Activated effector memory CD4-positive, alpha-beta T cell treated with Interleukin-2 at 50 U/mL for 16 hours (primary cell): ENCODE measurements at regions not wholly inside any gene's neighbourhood (a gene's known extent, or its start where the extent isn't known, plus 50 kb on each side); places are given as distances from the start of the nearest gene placed in this dataset.

Experiments used
- DNase-seq: peaks from one replicate; pipeline ENCODE4 v3.0.0-alpha.2; 2020

DNA sequence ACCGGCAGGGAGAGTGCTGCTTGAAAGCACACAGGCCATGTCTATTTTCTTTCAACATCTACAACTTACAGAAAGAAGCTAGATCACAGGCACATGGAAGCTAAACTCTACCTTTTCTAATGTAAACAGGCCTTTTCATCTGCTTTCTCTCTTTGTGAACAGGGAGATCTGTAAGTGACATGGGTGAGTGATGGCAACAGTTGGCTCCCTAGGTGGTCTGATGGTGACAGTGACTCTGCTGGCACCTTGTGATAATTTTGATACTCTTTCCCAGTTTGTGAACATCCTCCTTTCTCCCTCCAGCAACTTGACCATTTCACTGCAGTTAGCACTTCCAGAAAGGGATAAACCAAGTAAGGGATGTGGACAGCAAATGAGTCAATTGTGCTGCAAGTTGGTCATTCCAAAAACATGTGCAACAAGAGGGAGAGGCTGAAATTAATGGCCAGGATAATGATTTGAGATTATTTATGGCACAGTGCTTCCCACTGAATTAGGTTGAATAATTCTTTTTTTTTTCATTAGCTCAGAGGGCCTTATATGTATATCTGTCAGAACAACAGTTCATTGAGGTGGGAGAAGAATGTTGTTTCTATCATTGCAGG is 89.5 kb downstream of the XCL2 start:
- no peak for DNase-seq

DNA sequence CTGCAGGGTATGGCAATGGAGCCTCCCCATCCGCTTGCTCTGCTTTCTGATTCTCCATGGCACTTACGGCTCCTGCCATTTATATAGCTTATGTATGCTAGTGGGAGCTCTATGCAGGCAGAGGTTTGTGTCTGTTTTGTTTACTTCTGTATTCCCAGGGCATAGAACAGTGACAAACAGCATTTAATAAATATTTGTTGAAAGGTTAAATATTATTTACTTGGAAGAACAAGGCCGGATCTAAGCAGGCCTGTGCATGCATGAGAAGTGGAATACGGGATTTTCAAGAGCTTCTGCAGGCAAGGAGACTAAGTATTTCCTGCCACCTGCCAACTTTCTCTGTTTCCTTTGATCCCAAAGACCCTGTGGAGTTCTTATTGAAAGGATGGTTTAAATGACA is 90.7 kb downstream of the XCL2 start:
- DNase-seq: no peak

- no peak for DNase-seq
These were observed 91.5 kb downstream of the XCL2 start for GRCh38 chr1:168452329-168452728.

- DNase-seq: no peak
These were observed 95.9 kb downstream of the XCL2 start for GRCh38 chr1:168447871-168448270.

- no peak for DNase-seq
These were observed 97.7 kb downstream of the XCL2 start for GRCh38 chr1:168446081-168446480.

DNA sequence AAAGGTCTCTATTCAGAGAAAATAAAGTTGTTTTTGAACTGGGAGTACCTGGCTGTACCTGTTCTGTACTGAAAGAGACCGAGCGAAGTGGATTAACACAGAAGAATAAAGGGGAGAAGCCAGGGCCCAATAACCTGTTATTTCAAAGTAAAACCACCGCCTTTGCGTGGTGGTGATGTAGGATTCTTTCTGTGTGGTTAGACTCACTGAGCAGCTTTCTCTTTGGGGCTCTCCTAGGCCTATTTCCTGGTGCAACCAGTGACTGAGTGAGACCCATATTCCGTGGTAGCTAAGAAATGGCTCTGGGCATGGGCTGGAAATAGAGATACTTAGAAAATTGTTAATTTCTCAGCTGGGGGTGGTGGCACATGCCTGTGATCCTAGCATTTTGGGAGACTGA is 99.9 kb downstream of the XCL2 start:
- peak; percentile 12 for DNase-seq

GRCh38 chr1:168443356-168443755 is 100.4 kb downstream of the XCL2 start:
- no peak for DNase-seq

GRCh38 chr1:168442931-168443330 is 100.9 kb downstream of the XCL2 start:
- DNase-seq: no peak

- DNase-seq: no peak
These were observed 102.1 kb downstream of the XCL2 start for GRCh38 chr1:168441745-168442144.

- DNase-seq: peak; percentile 74
These were observed 104.1 kb downstream of the XCL2 start for GRCh38 chr1:168439456-168440375.

DNA sequence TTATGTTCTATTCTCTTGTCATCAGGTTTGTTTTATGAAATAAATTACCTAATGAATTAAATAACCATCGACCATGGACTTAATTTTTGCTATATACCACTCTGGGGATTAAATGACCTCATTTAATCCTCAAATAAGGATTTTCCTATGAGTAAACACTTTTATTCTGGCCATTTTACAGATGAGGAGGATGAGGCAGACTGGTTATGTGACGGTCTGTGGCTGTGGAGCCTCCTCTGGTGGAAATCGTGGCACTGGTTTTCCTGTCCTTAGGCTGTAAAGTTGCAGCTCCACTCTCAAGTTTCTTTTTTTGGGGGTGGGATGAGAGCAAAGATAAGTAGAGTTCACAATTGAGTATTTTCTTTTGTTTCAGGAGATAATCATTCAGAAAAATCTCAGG is 105.2 kb downstream of the XCL2 start:
- DNase-seq: no peak

DNA sequence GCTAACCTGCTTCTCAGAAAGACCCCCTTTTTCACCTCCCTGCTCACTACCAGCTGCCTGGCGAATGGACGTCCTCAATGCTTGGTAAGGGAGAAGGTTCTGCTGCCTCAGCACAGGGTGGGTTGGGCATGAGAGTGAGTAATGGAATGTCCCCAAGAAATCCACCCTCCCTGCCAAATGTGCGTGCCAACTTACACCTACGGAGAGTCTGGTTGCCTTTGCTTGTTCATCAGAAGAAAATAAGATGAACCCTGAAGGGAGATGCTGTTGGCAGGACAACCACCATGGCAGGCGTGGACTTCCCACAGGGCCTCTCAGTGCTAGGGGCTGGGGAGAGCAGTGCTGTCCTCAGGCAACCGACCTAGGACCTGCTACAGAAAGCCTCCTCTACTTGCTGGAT is 106.0 kb downstream of the XCL2 start:
- DNase-seq: no peak

GRCh38 chr1:168435439-168435838 is 108.4 kb downstream of the XCL2 start:
- DNase-seq: no peak

DNA sequence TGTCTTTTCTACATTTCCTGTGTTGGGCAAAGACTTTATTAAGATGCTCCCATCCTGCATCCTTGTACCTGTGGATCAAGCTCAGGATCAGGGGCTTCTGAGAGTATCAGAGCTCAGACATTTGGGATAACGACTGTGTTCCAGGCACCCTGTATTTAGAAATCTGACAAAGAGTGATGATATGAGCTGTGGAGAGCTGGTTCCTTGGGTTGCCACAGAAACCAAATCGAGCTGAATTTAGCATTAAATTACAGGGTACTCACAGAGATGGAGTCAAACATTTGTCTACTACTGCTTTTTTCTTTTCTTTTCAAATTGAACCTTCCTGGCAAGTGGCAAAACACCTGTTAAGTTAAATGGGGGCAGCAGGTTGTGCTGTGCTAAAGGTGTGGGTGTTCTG is 110.6 kb downstream of the XCL2 start:
- DNase-seq: no peak

GRCh38 chr1:168431882-168432281 is 111.9 kb downstream of the XCL2 start:
- no peak for DNase-seq

DNA sequence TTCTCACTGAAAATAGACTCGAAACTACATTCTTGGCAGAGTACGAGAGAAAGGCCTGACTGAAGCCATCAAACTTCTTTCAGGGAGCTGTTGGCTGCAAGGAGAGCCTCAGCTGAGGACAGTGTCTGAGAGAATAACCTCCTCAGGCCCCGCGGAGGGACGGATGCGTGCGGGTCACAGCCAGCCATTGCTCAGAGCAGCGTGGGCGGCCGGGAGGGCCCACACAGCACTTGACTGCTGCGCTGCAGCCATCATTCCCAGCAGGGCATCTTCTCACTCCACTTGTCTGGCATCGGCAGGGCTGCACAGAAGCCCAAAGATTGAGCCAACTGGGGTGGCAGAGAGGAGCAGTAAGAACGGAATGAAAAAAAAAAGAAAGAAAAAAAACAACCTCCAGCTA is 113.5 kb downstream of the XCL2 start:
- DNase-seq: no peak

DNA sequence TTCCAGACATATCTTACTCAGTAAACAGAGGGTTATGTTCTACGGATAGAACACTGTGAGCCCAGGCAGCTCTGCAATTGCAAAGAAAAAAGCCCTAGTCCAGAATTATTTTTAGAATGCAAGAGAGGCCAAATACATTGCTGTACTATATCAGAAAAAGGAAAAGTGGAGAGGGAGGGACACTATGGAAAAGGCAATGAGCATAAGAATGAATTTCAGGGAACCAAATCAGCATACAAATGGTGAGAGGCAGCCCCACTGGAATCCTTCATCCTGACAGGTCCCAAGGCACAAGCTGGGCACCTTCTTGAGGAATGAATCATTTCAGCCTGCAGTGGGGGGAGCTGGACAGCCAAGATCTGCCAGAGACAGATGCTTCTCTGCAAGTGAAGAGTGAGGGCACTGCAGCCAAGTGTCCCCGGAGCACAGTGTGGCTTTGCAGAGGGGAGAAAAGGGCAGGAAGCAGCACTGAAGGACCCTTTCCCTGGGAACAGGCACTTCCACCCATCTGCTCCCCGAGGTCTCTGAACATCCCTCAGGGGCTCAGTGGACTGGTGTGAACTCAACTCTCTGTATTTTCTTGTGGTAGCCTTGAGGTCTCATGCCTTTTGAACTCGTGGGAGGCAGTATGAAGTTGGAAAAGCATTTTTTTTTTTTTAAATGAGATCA is 115.6 kb downstream of the XCL2 start:
- no peak for DNase-seq

DNA sequence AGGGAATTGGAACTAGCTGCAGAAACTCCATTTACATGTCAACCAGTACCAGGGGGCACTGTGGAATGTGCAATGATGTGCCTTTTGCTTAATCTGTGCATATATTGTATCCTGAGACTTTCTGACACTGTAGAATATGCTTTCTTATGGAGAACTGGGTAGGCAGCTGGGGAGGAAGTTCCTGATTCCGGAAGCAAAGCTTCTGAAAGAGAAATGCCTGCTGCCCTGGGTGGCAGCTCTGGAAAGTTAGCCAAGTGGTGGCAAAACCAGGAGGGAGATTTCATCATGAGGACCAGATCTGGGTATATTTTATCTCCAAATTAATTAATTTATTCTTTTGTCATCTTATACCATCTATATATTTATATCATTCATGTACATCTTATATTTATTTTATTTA is 116.7 kb downstream of the XCL2 start:
- no peak for DNase-seq

DNA sequence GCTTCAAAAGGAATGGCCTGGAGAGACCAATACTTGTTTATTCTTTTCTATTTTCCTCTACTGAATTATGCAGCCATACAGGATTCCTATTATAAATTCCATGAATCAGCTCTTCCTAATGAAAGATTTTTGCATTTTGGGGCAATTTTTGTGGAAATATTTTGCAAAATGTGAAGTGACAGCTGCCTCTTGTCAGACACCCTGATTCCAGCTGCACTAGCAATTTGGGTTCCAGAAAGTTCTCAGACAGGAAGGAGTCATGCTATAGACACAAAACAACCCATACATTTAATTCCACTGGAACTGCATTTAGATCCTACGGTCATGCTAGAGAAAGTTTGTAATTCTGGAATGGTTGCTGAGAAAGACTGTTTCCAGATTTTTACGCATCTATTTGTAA is 119.5 kb downstream of the XCL2 start:
- DNase-seq: no peak

GRCh38 chr1:168422203-168422847 is 121.5 kb downstream of the XCL2 start:
- DNase-seq: no peak

DNA sequence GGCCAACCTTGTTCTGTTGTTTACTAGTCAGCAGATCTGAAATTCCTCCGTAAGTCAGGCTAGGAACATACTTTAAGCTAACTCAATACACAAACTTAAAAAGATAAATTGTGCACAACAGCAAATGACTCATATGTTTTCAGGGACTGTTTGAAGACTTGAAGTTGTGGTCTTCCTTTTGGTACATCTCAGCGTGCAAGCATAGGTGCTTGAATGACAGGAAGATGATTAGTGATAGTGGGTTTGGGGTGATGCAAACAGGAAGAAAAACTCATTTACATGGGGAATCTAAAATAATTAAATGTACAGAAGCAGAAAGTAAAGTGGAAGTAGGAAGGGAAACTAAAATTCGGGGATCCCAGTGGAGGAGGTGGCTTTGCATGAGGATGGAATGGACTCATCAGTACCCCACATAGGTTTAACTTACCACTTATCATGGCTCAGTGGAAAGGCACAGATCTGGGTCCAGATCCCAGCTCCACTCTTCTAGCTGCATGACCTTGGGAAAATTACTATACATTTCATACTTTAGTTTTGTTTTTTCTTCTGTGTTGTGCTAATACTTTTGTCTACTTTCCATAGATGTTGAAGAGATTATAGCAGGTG is 122.3 kb downstream of the XCL2 start:
- DNase-seq: no peak

DNA sequence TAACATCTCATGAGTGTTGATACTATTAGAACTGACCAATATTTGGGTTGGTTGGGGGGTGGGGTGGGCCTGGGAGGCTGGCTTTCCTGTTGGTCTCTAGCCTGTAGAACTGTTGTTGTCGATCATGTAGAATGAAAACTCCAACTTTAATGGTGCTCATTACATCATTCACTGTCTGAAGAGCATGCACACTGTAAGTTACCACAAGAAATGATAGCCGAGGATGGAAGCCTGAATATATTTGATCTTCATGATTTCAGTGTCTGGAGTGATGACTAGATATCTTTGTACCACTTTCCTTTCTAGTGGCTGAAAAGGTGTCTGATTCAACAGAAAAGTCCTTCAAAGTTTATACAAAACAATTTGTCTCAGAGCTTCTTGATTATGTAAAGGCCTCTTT is 123.6 kb downstream of the XCL2 start:
- DNase-seq: no peak

DNA sequence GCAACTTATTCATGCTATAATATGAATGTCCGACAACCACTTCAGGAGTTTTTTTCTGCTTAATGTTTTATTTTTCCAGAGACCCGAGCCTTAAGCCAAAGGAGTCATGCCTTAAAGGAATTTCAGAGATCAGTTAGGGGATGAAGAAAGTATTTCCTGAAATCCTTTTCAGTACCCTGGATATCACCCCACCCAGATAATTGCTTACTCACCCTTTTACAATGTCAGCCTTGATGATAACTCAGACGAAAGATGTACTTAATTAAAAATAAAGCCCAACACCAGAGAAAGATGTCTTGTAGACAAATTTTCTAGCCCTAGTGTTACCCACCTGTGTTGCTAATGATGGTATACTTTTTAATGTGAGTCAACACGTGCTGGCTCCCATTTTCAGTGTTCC is 124.1 kb downstream of the XCL2 start:
- DNase-seq: no peak
